ENCODE measurements at regions not wholly inside any gene's neighbourhood (a gene's known extent, or its start where the extent isn't known, plus 50 kb on each side); places are given as distances from the start of the nearest gene placed in this dataset.

GRCh38 chr10:83075016-83075814 lies 1064.1 kb upstream of the GHITM start:
- ATAC-seq (ENCODE audit: low FRiP score) = no peak
- no peak for TF ChIP-seq CTCF (IDR thresholded peaks at IDR 0.05)
- no peak for DNase-seq (ENCODE audit: low spot score)

- ATAC-seq (ENCODE audit: low FRiP score) (no peak), DNase-seq (ENCODE audit: low spot score) (no peak)
- no peak for TF ChIP-seq CTCF (IDR thresholded peaks at IDR 0.05)
Measured at GRCh38 chr10:83075815-83076355, 1063.4 kb upstream of the GHITM start.

- no peak for TF ChIP-seq CTCF (IDR thresholded peaks at IDR 0.05)
- no peak for ATAC-seq (ENCODE audit: low FRiP score)
- no peak for DNase-seq (ENCODE audit: low spot score)
Measured at GRCh38 chr10:83076443-83076842, 1062.9 kb upstream of the GHITM start.

- ATAC-seq (ENCODE audit: low FRiP score) (no peak), DNase-seq (ENCODE audit: low spot score) (no peak)
- no peak for TF ChIP-seq CTCF (IDR thresholded peaks at IDR 0.05)
Measured at GRCh38 chr10:83078160-83078559, 1061.1 kb upstream of the GHITM start.

GRCh38 chr10:83078645-83079044 lies 1060.7 kb upstream of the GHITM start:
- ATAC-seq (ENCODE audit: low FRiP score) (no peak), DNase-seq (ENCODE audit: low spot score) (no peak)
- no peak for TF ChIP-seq CTCF (IDR thresholded peaks at IDR 0.05)

GRCh38 chr10:83083831-83084230 lies 1055.5 kb upstream of the GHITM start:
- DNase-seq (ENCODE audit: low spot score) (no peak), ATAC-seq (ENCODE audit: low FRiP score) (no peak)
- no peak for TF ChIP-seq CTCF (IDR thresholded peaks at IDR 0.05)

- ATAC-seq (ENCODE audit: low FRiP score) (no peak), DNase-seq (ENCODE audit: low spot score) (no peak)
- no peak for TF ChIP-seq CTCF (IDR thresholded peaks at IDR 0.05)
Measured at GRCh38 chr10:83089335-83089734, 1050.0 kb upstream of the GHITM start.
